Left lung (tissue), 4 donors: ENCODE measurements at regions not wholly inside any gene's neighbourhood (a gene's known extent, or its start where the extent isn't known, plus 50 kb on each side); places are given as distances from the start of the nearest gene placed in this dataset.

Experiments used
- ATAC-seq: fragments of 200-7000 bp; cut with Tn5 transposase; one replicate; pipeline ENCODE4 v1.9.1; 2020; ENCODE audit warnings: moderate library complexity
- DNase-seq, 4 donors: peaks; one replicate each; pipeline ENCODE4 v3.0.0-alpha.2; 2013 to 2020
- H3K27ac ChIP-seq, 2 donors: fragments of 200-600 bp; sonication (generic) in 1 of 2; one replicate each; pipeline versions ENCODE4 v1.5.0 to v1.8.0; 2020 to 2021
- H3K27me3 ChIP-seq, 2 donors: fragments of 200-600 bp; sonication (generic) in 1 of 2; one replicate each; pipeline versions ENCODE4 v1.5.0 to v1.8.0; 2020 to 2021
- H3K36me3 ChIP-seq, 2 donors: fragments of 200-600 bp; sonication (generic) in 1 of 2; one replicate each; pipeline versions ENCODE4 v1.5.0 to v1.8.0; 2020 to 2021
- H3K4me1 ChIP-seq, 2 donors: fragments of 200-600 bp; one replicate each; pipeline ENCODE4 v1.8.0; 2021
- H3K4me3 ChIP-seq, 2 donors: fragments of 200-600 bp; sonication (generic) in 1 of 2; one replicate each; pipeline versions ENCODE4 v1.5.0 to v1.8.0; 2020 to 2021; ENCODE audit warnings: mild to moderate bottlenecking in 1 of 2
- H3K9me3 ChIP-seq, 2 donors: fragments of 200-600 bp; sonication (generic) in 1 of 2; one replicate each; pipeline versions ENCODE4 v1.5.0 to v1.8.0; 2020 to 2021
- intact Hi-C, 2 donors: fragments of 100-400 bp; cut with DNase I; formaldehyde crosslinking; loops; one replicate each; pipeline versions ENCODE4 v1.11.2 to v1.14.2; 2022
- TF ChIP-seq, protein P1 (sequence below), 2 donors: fragments of 200-600 bp; sonication (generic) in 1 of 2; IDR thresholded peaks; one replicate each; pipeline versions ENCODE4 v1.5.0 to v1.8.0; 2021; ENCODE audit warnings: antibody characterized with exemption in 2 of 2
- donor health status: DM: no; HTN: yes; CAD: no.
- donor health status: DM: no; HTN: no; CAD: no.

DNA sequence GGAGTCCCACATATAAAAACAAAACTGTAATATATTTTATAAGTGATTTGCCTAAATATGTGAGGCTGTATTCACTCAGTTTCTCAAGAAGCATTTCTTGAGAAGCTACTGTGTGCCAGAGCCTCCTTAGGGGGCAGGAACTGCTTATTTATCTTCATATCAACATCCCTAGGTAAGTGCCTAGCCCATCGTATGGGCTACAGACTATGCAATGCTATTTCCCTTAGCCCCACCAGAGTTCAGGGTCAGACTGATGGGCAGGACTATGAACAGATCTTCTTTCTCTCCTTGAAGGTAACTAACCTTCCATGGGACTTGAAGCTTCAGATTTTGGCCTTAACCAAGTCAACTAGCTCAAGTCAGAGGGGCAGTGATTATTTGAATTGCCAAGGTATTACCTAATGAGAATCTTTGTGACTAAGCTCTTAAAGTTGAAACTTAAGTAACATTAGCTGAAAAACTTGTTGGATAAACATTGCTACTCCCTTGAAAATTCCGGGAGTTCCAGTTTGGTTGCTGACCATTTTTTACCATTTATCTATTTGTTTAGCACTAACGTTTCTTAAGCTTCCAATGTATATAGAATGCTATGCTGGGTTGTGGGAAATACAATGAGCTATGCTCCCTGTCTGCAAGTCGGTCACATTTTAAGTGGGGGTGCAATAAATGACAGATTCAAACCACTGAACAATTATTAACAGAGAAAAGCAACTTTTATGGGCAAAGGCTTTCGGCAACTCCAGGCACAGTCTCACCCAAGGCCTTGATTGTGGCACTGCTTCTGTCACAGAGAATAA, 85.2 kb downstream of the GPR88 start:
- H3K27ac ChIP-seq, result no peak overlapping the region
- peaks cover under 1 to 10% of the 10 kb centered on the region in 2 donors for H3K4me1 ChIP-seq
- H3K36me3 ChIP-seq, result no peaks in the 10 kb centered on the region
- DNase-seq (no peak), ATAC-seq (peak; percentile 19)
- no peaks in the 10 kb centered on the region for H3K9me3 ChIP-seq
- H3K4me3 ChIP-seq, result no peak overlapping the region
- no peaks in the 10 kb centered on the region for H3K27me3 ChIP-seq
- TF ChIP-seq, protein P1, sequence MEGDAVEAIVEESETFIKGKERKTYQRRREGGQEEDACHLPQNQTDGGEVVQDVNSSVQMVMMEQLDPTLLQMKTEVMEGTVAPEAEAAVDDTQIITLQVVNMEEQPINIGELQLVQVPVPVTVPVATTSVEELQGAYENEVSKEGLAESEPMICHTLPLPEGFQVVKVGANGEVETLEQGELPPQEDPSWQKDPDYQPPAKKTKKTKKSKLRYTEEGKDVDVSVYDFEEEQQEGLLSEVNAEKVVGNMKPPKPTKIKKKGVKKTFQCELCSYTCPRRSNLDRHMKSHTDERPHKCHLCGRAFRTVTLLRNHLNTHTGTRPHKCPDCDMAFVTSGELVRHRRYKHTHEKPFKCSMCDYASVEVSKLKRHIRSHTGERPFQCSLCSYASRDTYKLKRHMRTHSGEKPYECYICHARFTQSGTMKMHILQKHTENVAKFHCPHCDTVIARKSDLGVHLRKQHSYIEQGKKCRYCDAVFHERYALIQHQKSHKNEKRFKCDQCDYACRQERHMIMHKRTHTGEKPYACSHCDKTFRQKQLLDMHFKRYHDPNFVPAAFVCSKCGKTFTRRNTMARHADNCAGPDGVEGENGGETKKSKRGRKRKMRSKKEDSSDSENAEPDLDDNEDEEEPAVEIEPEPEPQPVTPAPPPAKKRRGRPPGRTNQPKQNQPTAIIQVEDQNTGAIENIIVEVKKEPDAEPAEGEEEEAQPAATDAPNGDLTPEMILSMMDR (IDR thresholded peaks at IDR 0.05), result no peak
- intact Hi-C loops, result no loop called here

DNA sequence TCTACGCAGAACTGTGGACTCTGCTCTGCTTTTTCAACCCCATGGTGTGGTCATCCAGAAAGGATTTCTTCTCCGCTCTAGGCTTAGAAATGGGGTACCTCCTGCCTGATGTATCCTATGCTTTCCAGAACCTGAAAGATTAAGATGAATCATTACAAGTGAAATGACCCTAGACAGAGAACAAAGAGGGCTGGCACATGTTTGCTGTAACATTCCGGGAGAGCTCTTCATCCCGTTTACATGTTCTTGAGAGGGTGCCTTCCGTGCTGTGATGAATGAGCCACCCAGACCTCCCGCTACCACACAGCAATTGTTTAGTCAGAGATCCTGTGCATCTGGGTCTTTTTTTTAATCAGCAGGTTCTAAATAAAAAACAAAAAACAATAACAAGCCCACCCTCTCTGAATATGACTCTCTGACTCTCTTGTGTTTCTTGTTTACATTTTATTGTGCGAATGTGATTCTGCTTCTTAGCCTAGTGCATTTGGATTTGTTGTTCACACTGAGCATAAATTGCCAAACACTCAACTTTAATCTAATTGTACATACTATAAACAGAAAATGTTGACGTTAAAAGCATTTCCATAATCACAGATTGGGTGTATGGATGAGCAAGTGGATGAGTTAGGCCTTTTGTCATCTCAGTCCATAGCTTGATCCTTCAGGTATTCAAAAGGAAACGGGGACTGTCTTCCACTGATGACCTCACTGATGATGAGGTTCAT, 87.1 kb downstream of the GPR88 start:
- Histone ChIP-seq H3K27me3 (no peaks in the 10 kb centered on the region), H3K9me3 (no peaks in the 10 kb centered on the region), H3K4me1 (peaks cover 5 to 19% of the 10 kb centered on the region in 2 donors), H3K27ac (no peak overlapping the region), H3K4me3 (no peak overlapping the region), H3K36me3 (no peaks in the 10 kb centered on the region)
- intact Hi-C loops, result no loop called here
- ATAC-seq (no peak), DNase-seq (no peak)
- TF ChIP-seq, protein P1 (IDR thresholded peaks at IDR 0.05), result no peak

DNA sequence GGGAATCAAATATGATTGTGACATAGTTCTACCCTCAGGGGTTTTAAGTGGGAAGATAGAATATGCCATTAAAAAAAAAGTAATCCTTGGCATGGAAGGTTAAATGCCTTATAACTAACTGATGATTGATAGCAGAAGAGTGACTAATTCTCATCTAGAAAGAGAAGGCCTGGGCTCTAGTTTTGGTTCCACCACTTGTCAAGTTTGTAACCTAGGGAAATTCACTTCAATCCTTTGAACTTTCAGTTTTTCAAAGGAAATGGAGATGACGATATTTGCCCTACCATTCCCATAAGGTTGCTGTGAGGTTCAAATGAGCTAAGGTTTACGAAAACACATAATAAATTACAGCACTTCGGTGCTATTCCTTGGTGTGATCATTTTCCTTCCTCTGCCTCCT, 88.5 kb downstream of the GPR88 start:
- peaks cover 5 to 19% of the 10 kb centered on the region in 2 donors for H3K4me1 ChIP-seq
- TF ChIP-seq, protein P1 (IDR thresholded peaks at IDR 0.05), result no peak
- no peaks in the 10 kb centered on the region for H3K27me3 ChIP-seq
- intact Hi-C loops, result no loop called here
- no peaks in the 10 kb centered on the region for H3K36me3 ChIP-seq
- DNase-seq (no peak), ATAC-seq (no peak)
- no peak overlapping the region for H3K4me3 ChIP-seq
- no peaks in the 10 kb centered on the region for H3K9me3 ChIP-seq
- H3K27ac ChIP-seq, result peak overlapping the region in 1 of 2 donors; percentile 60

DNA sequence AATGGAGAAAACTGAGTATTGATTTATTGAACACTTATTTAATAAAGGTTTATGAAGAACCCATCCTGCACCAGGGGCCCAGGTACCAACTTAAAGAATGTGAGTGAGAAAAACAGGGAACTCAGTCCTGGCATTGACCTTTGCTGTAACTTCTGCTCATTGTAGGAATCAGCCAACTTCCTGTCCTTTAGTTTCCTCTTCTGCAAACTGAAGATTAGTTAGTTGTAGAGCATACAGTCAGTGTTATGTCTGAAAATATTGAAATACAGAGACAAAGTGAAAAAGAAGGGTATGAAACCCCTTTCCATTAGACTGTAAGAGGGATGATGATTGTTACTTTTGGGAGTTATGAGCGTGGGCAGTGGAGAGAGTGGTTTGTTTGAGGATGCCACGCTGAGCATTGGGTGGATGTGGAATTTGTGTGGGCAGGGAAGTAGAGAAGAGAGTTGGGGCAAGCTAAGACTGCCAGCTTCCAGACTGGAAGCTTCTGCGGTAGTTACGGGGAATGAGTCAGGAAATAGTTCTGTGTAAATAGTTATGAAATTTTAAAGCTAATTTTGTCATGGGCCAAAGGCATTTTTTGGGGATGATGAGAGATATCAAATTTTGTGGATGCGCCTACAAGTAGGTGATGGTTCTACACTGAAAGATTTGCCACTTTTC, 89.2 kb downstream of the GPR88 start:
- Histone ChIP-seq H3K4me3 (no peak overlapping the region), H3K4me1 (peaks cover 5 to 19% of the 10 kb centered on the region in 2 donors), H3K36me3 (no peaks in the 10 kb centered on the region), H3K27me3 (no peaks in the 10 kb centered on the region), H3K9me3 (no peaks in the 10 kb centered on the region), H3K27ac (peak overlapping the region; percentile 22 to 60)
- ATAC-seq, result peak; percentile 57
- intact Hi-C loops, result no loop called here
- DNase-seq, result no peak
- TF ChIP-seq, protein P1 (IDR thresholded peaks at IDR 0.05), result no peak

DNA sequence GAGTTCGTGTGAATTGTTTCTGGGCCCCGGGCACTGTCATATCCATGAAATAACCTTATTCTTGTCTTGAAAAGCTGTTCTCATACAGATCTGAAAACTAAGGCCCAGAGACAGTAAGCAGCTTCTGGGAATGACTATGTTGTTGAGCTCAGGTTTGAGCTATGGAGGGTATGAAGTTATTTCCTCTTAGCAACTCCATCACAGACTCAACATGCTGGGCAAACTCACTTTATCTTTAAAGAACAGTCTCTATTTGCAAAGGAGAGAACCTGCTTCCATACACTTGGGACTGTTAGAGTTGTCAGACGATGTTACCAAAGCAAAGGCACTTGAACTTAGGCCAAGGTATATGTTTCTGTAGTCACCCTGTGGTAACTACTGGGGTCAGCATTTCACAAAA, 90.0 kb downstream of the GPR88 start:
- Histone ChIP-seq H3K36me3 (no peaks in the 10 kb centered on the region), H3K4me3 (no peak overlapping the region), H3K9me3 (no peaks in the 10 kb centered on the region), H3K27me3 (no peaks in the 10 kb centered on the region), H3K27ac (no peak overlapping the region), H3K4me1 (peaks cover 5 to 19% of the 10 kb centered on the region in 2 donors)
- no peak for ATAC-seq
- TF ChIP-seq, protein P1 (IDR thresholded peaks at IDR 0.05), result no peak
- intact Hi-C loops, result no loop called here
- DNase-seq, result no peak
